Neural progenitor cell (in vitro differentiated cells): ENCODE measurements at regions not wholly inside any gene's neighbourhood (a gene's known extent, or its start where the extent isn't known, plus 50 kb on each side); places are given as distances from the start of the nearest gene placed in this dataset.

Source experiments
- EZH2 ChIP-seq: fragments of 200-600 bp; sonication (generic); IDR thresholded peaks from 2 replicates; pipeline ENCODE4 v1.6.1; 2017; ENCODE audit warnings: antibody characterized with exemption, mild to moderate bottlenecking, moderate library complexity
- EZH2phosphoT487 ChIP-seq: fragments of 200-600 bp; sonication (generic); IDR thresholded peaks from 2 replicates; pipeline ENCODE4 v1.6.1; 2017; ENCODE audit warnings: antibody characterized with exemption
- TF ChIP-seq, protein P1 (sequence below): fragments of 200-600 bp; sonication (generic); IDR thresholded peaks from 2 replicates; pipeline ENCODE4 v1.5.1; 2017; ENCODE audit warnings: antibody characterized with exemption, mild to moderate bottlenecking

DNA sequence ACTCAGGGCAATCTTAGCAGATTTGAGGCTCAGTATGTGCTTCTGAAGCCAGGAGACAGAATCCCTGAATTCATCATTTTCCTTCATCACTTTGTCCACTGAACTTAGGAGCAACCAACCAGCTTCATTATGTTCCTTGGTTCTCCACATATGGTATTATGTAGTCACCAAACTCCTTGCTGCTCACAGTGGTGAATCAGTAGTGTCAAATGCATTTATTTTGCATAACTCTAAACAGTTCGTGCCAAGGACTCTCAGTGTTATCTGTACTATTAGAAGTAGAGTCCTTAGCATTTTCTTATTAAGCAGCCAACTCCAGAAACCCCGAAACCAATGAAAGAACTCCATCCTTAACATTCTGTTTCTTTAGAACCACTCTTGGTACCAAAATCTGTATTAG lies 466.9 kb upstream of the RGS6 start:
- TF ChIP-seq, protein P1, sequence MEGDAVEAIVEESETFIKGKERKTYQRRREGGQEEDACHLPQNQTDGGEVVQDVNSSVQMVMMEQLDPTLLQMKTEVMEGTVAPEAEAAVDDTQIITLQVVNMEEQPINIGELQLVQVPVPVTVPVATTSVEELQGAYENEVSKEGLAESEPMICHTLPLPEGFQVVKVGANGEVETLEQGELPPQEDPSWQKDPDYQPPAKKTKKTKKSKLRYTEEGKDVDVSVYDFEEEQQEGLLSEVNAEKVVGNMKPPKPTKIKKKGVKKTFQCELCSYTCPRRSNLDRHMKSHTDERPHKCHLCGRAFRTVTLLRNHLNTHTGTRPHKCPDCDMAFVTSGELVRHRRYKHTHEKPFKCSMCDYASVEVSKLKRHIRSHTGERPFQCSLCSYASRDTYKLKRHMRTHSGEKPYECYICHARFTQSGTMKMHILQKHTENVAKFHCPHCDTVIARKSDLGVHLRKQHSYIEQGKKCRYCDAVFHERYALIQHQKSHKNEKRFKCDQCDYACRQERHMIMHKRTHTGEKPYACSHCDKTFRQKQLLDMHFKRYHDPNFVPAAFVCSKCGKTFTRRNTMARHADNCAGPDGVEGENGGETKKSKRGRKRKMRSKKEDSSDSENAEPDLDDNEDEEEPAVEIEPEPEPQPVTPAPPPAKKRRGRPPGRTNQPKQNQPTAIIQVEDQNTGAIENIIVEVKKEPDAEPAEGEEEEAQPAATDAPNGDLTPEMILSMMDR = no peak
- TF ChIP-seq EZH2phosphoT487 (no peak), EZH2 (no peak)
